Ovary (tissue), 7 donors: ENCODE measurements at regions not wholly inside any gene's neighbourhood (a gene's known extent, or its start where the extent isn't known, plus 50 kb on each side); places are given as distances from the start of the nearest gene placed in this dataset.

Experiments used
- DNase-seq, 5 donors: peaks; one replicate each; pipeline ENCODE4 v3.0.0-alpha.2; 2019 to 2020
- H3K27ac ChIP-seq, 2 donors: fragments of 200-600 bp; one replicate each; pipeline versions ENCODE4 v1.5.1 to v1.8.0; 2019 to 2022
- H3K27me3 ChIP-seq: fragments of 200-600 bp; one replicate; pipeline ENCODE4 v1.8.0; 2022
- H3K36me3 ChIP-seq: fragments of 200-600 bp; sonication (generic); one replicate; pipeline ENCODE4 v1.5.1; 2019
- H3K4me1 ChIP-seq: one replicate; pipeline ENCODE4 v1.8.1; 2013; ENCODE audit warnings: mild to moderate bottlenecking, moderate library complexity; ENCODE audit not compliant: insufficient read depth
- H3K4me3 ChIP-seq: fragments of 200-600 bp; sonication (generic); one replicate; pipeline ENCODE4 v1.5.1; 2017
- H3K9me3 ChIP-seq, 2 donors: fragments of 200-600 bp in 1 of 2; sonication (generic) in 1 of 2; one replicate each; pipeline versions ENCODE4 v1.5.1 to v1.8.1; 2013 to 2019; ENCODE audit warnings: mild to moderate bottlenecking in 1 of 2, moderate library complexity in 1 of 2
- EP300 ChIP-seq: sonication (generic); formaldehyde crosslinking; IDR thresholded peaks from one replicate; pipeline ENCODE4 v1.6.1; 2017; ENCODE audit warnings: antibody characterized with exemption
- POLR2A ChIP-seq: fragments of 450-650 bp; IDR thresholded peaks from one replicate; pipeline ENCODE4 v1.6.1; 2017; ENCODE audit warnings: antibody characterized with exemption, mild to moderate bottlenecking, moderate library complexity
- WGBS, 3 donors: extraction: QIAGEN DNeasy Blood & Tissue Kit in 1 of 3; methylation state at CpG; one replicate each; pipeline versions ENCODE4 v1.1.5 to v1.1.7; 2013 to 2017; 5-methylcytosine and 5-hydroxymethylcytosine counted together
- intact Hi-C, 4 donors: fragments of 100-400 bp; cut with DNase I; formaldehyde crosslinking; loops; one replicate each; pipeline versions ENCODE4 v1.11.0 to v1.15.1; 2022 to 2023
- TF ChIP-seq, protein P1 (sequence below), 3 donors: fragments of 450-650 bp in 2 of 3; fragments of 200-600 bp in 1 of 3; IDR thresholded peaks; one replicate each; pipeline versions ENCODE4 v1.5.1 to v1.8.0; 2016 to 2022; ENCODE audit warnings: antibody characterized with exemption in 3 of 3, mild to moderate bottlenecking in 1 of 3
- donor health status: DM: no; HTN: no; CAD: no; lungs with moderate emphysema.
- donor health status: DM: no; HTN: no; CAD: no.
- donor health status: Bipolar disorder and iron deficiency.
- donor health status: DM: no; HTN: no; CAD: no.
- donor health status: DM: yes; HTN: yes; CAD: no.

- TF ChIP-seq, protein P1, sequence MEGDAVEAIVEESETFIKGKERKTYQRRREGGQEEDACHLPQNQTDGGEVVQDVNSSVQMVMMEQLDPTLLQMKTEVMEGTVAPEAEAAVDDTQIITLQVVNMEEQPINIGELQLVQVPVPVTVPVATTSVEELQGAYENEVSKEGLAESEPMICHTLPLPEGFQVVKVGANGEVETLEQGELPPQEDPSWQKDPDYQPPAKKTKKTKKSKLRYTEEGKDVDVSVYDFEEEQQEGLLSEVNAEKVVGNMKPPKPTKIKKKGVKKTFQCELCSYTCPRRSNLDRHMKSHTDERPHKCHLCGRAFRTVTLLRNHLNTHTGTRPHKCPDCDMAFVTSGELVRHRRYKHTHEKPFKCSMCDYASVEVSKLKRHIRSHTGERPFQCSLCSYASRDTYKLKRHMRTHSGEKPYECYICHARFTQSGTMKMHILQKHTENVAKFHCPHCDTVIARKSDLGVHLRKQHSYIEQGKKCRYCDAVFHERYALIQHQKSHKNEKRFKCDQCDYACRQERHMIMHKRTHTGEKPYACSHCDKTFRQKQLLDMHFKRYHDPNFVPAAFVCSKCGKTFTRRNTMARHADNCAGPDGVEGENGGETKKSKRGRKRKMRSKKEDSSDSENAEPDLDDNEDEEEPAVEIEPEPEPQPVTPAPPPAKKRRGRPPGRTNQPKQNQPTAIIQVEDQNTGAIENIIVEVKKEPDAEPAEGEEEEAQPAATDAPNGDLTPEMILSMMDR (IDR thresholded peaks at IDR 0.05), result no peak
- TF ChIP-seq POLR2A (no peak), EP300 (no peak)
- 97% methylated on average over 4 of the region's 4 CpGs for WGBS, 3 donors
- no peaks in the 10 kb centered on the region for H3K27me3 ChIP-seq
These were observed 830.0 kb upstream of the NOVA1 start for GRCh38 chr14:27427796-27428195.

GRCh38 chr14:27435923-27436670 is 838.3 kb upstream of the NOVA1 start:
- no peak for DNase-seq
- Histone ChIP-seq H3K36me3 (no peaks in the 10 kb centered on the region), H3K4me3 (no peak overlapping the region), H3K27me3 (no peaks in the 10 kb centered on the region), H3K4me1 (no peaks in the 10 kb centered on the region), H3K9me3 (no peaks in the 10 kb centered on the region), H3K27ac (no peak overlapping the region)
- intact Hi-C loops, result no loop called here
- 87 to 93% (median 88%) methylated on average over 3 of the region's 3 CpGs for WGBS, 3 donors
- no peak for TF ChIP-seq POLR2A
- TF ChIP-seq, protein P1 (IDR thresholded peaks at IDR 0.05), result no peak
- TF ChIP-seq EP300, result no peak

More at GRCh38 chr14:27427796-27428195, 830.0 kb upstream of the NOVA1 start:
- Histone ChIP-seq H3K4me3 (no peak overlapping the region), H3K4me1 (no peaks in the 10 kb centered on the region), H3K27ac (no peak overlapping the region), H3K36me3 (no peaks in the 10 kb centered on the region), H3K9me3 (no peaks in the 10 kb centered on the region)
- intact Hi-C loops, result no loop called here
- no peak for DNase-seq

- DNase-seq, result no peak
- TF ChIP-seq POLR2A (no peak), EP300 (no peak)
- Histone ChIP-seq H3K27ac (no peak overlapping the region), H3K4me3 (no peak overlapping the region), H3K27me3 (no peaks in the 10 kb centered on the region), H3K36me3 (no peaks in the 10 kb centered on the region), H3K4me1 (no peaks in the 10 kb centered on the region), H3K9me3 (no peaks in the 10 kb centered on the region)
- intact Hi-C loops, result no loop called here
These were observed 886.8 kb upstream of the NOVA1 start for GRCh38 chr14:27484633-27485032.

- Histone ChIP-seq H3K4me1 (no peaks in the 10 kb centered on the region), H3K27me3 (no peaks in the 10 kb centered on the region), H3K36me3 (no peaks in the 10 kb centered on the region), H3K9me3 (no peaks in the 10 kb centered on the region), H3K27ac (no peak overlapping the region), H3K4me3 (no peak overlapping the region)
- no peak for DNase-seq
- intact Hi-C loops, result no loop called here
- no peak for TF ChIP-seq EP300
- TF ChIP-seq, protein P1 (IDR thresholded peaks at IDR 0.05), result no peak
- TF ChIP-seq POLR2A, result no peak
These were observed 887.4 kb upstream of the NOVA1 start for GRCh38 chr14:27485193-27485592.

GRCh38 chr14:27506272-27506671 is 908.4 kb upstream of the NOVA1 start:
- Histone ChIP-seq H3K9me3 (no peaks in the 10 kb centered on the region), H3K4me3 (no peak overlapping the region), H3K36me3 (no peaks in the 10 kb centered on the region), H3K27ac (no peak overlapping the region), H3K4me1 (no peaks in the 10 kb centered on the region), H3K27me3 (no peaks in the 10 kb centered on the region)
- TF ChIP-seq POLR2A (no peak), EP300 (no peak)
- TF ChIP-seq, protein P1 (IDR thresholded peaks at IDR 0.05), result no peak
- intact Hi-C loops, result no loop called here
- no peak for DNase-seq
- WGBS, 3 donors, result 80 to 83% (median 81%) methylated on average over 1 of the region's 1 CpG
